Activated B cell treated with CpG ODN at 0.5 μM for 24 hours (primary cell): ENCODE measurements at regions not wholly inside any gene's neighbourhood (a gene's known extent, or its start where the extent isn't known, plus 50 kb on each side); places are given as distances from the start of the nearest gene placed in this dataset.

Experiments
- ATAC-seq: fragments of 200-7000 bp; cut with Tn5 transposase; one replicate; pipeline ENCODE4 v1.10.0; 2021; ENCODE audit warnings: low read depth, mild to moderate bottlenecking, moderate library complexity
- CTCF ChIA-PET: fragments of 350-600 bp; sonication (Branson Sonifier 250); formaldehyde crosslinking; loops from one replicate; lab custom pipeline; 2021; ENCODE audit warnings: antibody characterized with exemption; lab: Charles Lee
- POLR2A ChIA-PET: fragments of 350-600 bp; sonication (Branson Sonifier 250); formaldehyde crosslinking; loops from one replicate; lab custom pipeline; 2021; ENCODE audit warnings: antibody characterized with exemption; lab: Charles Lee
- DNase-seq: peaks from one replicate; pipeline ENCODE4 v3.0.0; 2022
- H3K27ac Mint-ChIP-seq: one replicate; pipeline ENCODE4 v1.8.0; 2020; ENCODE audit warnings: mixed read lengths
- H3K27me3 Mint-ChIP-seq: one replicate; pipeline ENCODE4 v1.8.0; 2021; ENCODE audit warnings: mixed read lengths
- H3K36me3 Mint-ChIP-seq: one replicate; pipeline ENCODE4 v1.8.0; 2021; ENCODE audit warnings: low read depth, mixed read lengths
- H3K4me1 Mint-ChIP-seq: one replicate; pipeline ENCODE4 v1.8.0; 2021; ENCODE audit warnings: mixed read lengths
- H3K4me3 Mint-ChIP-seq: one replicate; pipeline ENCODE4 v1.8.0; 2020; ENCODE audit warnings: mild to moderate bottlenecking, mixed read lengths
- H3K9me3 Mint-ChIP-seq: one replicate; pipeline ENCODE4 v1.8.0; 2020; ENCODE audit warnings: mixed read lengths
- CTCF ChIP-seq: fragments of 200-600 bp; IDR thresholded peaks from one replicate; pipeline ENCODE4 v1.8.0; 2022; ENCODE audit warnings: antibody characterized with exemption, mild to moderate bottlenecking
- intact Hi-C: fragments of 100-400 bp; cut with micrococcal nuclease; formaldehyde crosslinking; loops from one replicate; pipeline ENCODE4 v1.15.1; 2024

- no peaks in the 10 kb centered on the region for H3K27me3 Mint-ChIP-seq
- ChIA-PET CTCF (no interaction called here), POLR2A (no interaction called here)
- intact Hi-C loops: no loop called here
- no peaks in the 10 kb centered on the region for H3K36me3 Mint-ChIP-seq
- DNase-seq (no peak), ATAC-seq (no peak)
- TF ChIP-seq CTCF: no peak
- no peaks in the 10 kb centered on the region for H3K9me3 Mint-ChIP-seq
- no peaks in the 10 kb centered on the region for H3K4me1 Mint-ChIP-seq
- H3K4me3 Mint-ChIP-seq: no peak overlapping the region
- no peak overlapping the region for H3K27ac Mint-ChIP-seq
Measured at GRCh38 chr5:92580814-92581213, 1000.2 kb downstream of the NR2F1-AS1 start.

- Mint-ChIP-seq H3K9me3 (peaks cover 5% of the 10 kb centered on the region), H3K4me3 (no peak overlapping the region), H3K27ac (no peak overlapping the region), H3K4me1 (no peaks in the 10 kb centered on the region), H3K27me3 (no peaks in the 10 kb centered on the region), H3K36me3 (no peaks in the 10 kb centered on the region)
- no peak for ATAC-seq
- ChIA-PET POLR2A (no interaction called here), CTCF (no interaction called here)
- intact Hi-C loops: no loop called here
- no peak for TF ChIP-seq CTCF
- no peak for DNase-seq
Measured at GRCh38 chr5:92574023-92574422, 1007.0 kb downstream of the NR2F1-AS1 start.

- H3K4me3 Mint-ChIP-seq: no peak overlapping the region
- ATAC-seq (no peak), DNase-seq (no peak)
- H3K4me1 Mint-ChIP-seq: no peaks in the 10 kb centered on the region
- H3K36me3 Mint-ChIP-seq: no peaks in the 10 kb centered on the region
- TF ChIP-seq CTCF: no peak
- H3K27ac Mint-ChIP-seq: no peak overlapping the region
- intact Hi-C loops: no loop called here
- POLR2A ChIA-PET: no interaction called here
- H3K27me3 Mint-ChIP-seq: no peaks in the 10 kb centered on the region
- peaks cover 5% of the 10 kb centered on the region for H3K9me3 Mint-ChIP-seq
- CTCF ChIA-PET: no interaction called here
Measured at GRCh38 chr5:92568522-92568921, 1012.5 kb downstream of the NR2F1-AS1 start.

- POLR2A ChIA-PET: no interaction called here
- DNase-seq (no peak), ATAC-seq (no peak)
- Mint-ChIP-seq H3K9me3 (peaks cover 5% of the 10 kb centered on the region), H3K36me3 (no peaks in the 10 kb centered on the region), H3K27ac (no peak overlapping the region), H3K27me3 (no peaks in the 10 kb centered on the region), H3K4me3 (no peak overlapping the region), H3K4me1 (no peaks in the 10 kb centered on the region)
- intact Hi-C loops: no loop called here
- no peak for TF ChIP-seq CTCF
- CTCF ChIA-PET: no interaction called here
Measured at GRCh38 chr5:92567831-92568450, 1013.1 kb downstream of the NR2F1-AS1 start.

- ATAC-seq: no peak
- POLR2A ChIA-PET: no interaction called here
- intact Hi-C loops: no loop called here
- H3K36me3 Mint-ChIP-seq: no peaks in the 10 kb centered on the region
- H3K4me3 Mint-ChIP-seq: no peak overlapping the region
- H3K9me3 Mint-ChIP-seq: peaks cover 3% of the 10 kb centered on the region
- CTCF ChIA-PET: no interaction called here
- H3K4me1 Mint-ChIP-seq: no peaks in the 10 kb centered on the region
- no peaks in the 10 kb centered on the region for H3K27me3 Mint-ChIP-seq
- TF ChIP-seq CTCF: no peak
- H3K27ac Mint-ChIP-seq: no peak overlapping the region
- DNase-seq: no peak
Measured at GRCh38 chr5:92566113-92566786, 1014.8 kb downstream of the NR2F1-AS1 start.
